H9 (cell line): ENCODE measurements at regions not wholly inside any gene's neighbourhood (a gene's known extent, or its start where the extent isn't known, plus 50 kb on each side); places are given as distances from the start of the nearest gene placed in this dataset.

Source experiments
- DNase-seq: peaks from one replicate; pipeline ENCODE4 v3.0.0-alpha.2; 2017
- H2AFZ ChIP-seq: one replicate; pipeline ENCODE4 v1.6.1; 2013; ENCODE audit warnings: mild to moderate bottlenecking, low read length, control low read depth, moderate library complexity
- H2AK5ac ChIP-seq: 2 replicates; pipeline ENCODE4 v1.6.1; 2013; ENCODE audit warnings: low read length, control low read depth, mixed read lengths; ENCODE audit not compliant: insufficient read length
- H2BK120ac ChIP-seq: one replicate; pipeline ENCODE4 v1.6.1; 2013; ENCODE audit warnings: low read depth, mild to moderate bottlenecking, low read length, control low read depth, inconsistent platforms; ENCODE audit not compliant: poor library complexity, severe bottlenecking
- H2BK12ac ChIP-seq: 2 replicates; pipeline ENCODE4 v1.6.1; 2013; ENCODE audit warnings: low read length, control low read depth, mixed read lengths, low read depth; ENCODE audit not compliant: insufficient read length
- H2BK15ac ChIP-seq: 2 replicates; pipeline ENCODE4 v1.6.1; 2013; ENCODE audit warnings: low read depth, low read length, control low read depth
- H2BK20ac ChIP-seq: one replicate; pipeline ENCODE4 v1.6.1; 2013; ENCODE audit warnings: low read depth, mild to moderate bottlenecking, low read length, control low read depth, inconsistent platforms; ENCODE audit not compliant: poor library complexity, severe bottlenecking
- H2BK5ac ChIP-seq: 2 replicates; pipeline ENCODE4 v1.6.1; 2013; ENCODE audit warnings: low read length, control low read depth, mixed read lengths; ENCODE audit not compliant: insufficient read length
- H3K14ac ChIP-seq: 2 replicates; pipeline ENCODE4 v1.6.1; 2013; ENCODE audit warnings: low read length, control low read depth; ENCODE audit not compliant: insufficient read depth
- H3K18ac ChIP-seq: 2 replicates; pipeline ENCODE4 v1.6.1; 2013; ENCODE audit warnings: low read depth, mild to moderate bottlenecking, mixed read lengths, low read length, control low read depth; ENCODE audit not compliant: insufficient read length
- H3K23ac ChIP-seq: 2 replicates; pipeline ENCODE4 v1.6.1; 2013; ENCODE audit warnings: low read length, control low read depth, mixed read lengths, low read depth; ENCODE audit not compliant: insufficient read length
- H3K23me2 ChIP-seq: 2 replicates; pipeline ENCODE4 v1.6.1; 2013; ENCODE audit warnings: low read depth, mild to moderate bottlenecking, mixed read lengths, low read length, control low read depth; ENCODE audit not compliant: insufficient read length, poor library complexity, severe bottlenecking
- H3K27ac ChIP-seq: 2 replicates; pipeline ENCODE4 v1.5.1; 2013; ENCODE audit warnings: low read length, control low read depth, mixed read lengths, low read depth; ENCODE audit not compliant: insufficient read length
- H3K27me3 ChIP-seq: 2 replicates; pipeline ENCODE4 v1.6.1; 2013; ENCODE audit warnings: low read length, control low read depth, inconsistent platforms; ENCODE audit not compliant: insufficient read depth
- H3K4ac ChIP-seq: 2 replicates; pipeline ENCODE4 v1.6.1; 2013; ENCODE audit warnings: low read depth, mild to moderate bottlenecking, control low read depth, inconsistent platforms, low read length, moderate library complexity
- H3K4me1 ChIP-seq: 2 replicates; pipeline ENCODE4 v1.6.1; 2013; ENCODE audit warnings: low read length, control low read depth, inconsistent platforms; ENCODE audit not compliant: insufficient read depth
- H3K4me2 ChIP-seq: 2 replicates; pipeline ENCODE4 v1.6.1; 2013; ENCODE audit warnings: low read length, control low read depth, mixed read lengths; ENCODE audit not compliant: insufficient read length, insufficient read depth
- H3K56ac ChIP-seq: 2 replicates; pipeline ENCODE4 v1.6.1; 2013; ENCODE audit warnings: low read depth, mild to moderate bottlenecking, mixed read lengths, low read length, control low read depth; ENCODE audit not compliant: insufficient read length
- H3K79me1 ChIP-seq: 2 replicates; pipeline ENCODE4 v1.6.1; 2013; ENCODE audit warnings: low read depth, mild to moderate bottlenecking, moderate library complexity, low read length, control low read depth, inconsistent platforms; ENCODE audit not compliant: insufficient read depth, poor library complexity, severe bottlenecking
- H3K79me2 ChIP-seq: 2 replicates; pipeline ENCODE4 v1.6.1; 2013; ENCODE audit warnings: low read length, control low read depth, inconsistent platforms; ENCODE audit not compliant: insufficient read depth
- H3K9ac ChIP-seq: 2 replicates; pipeline ENCODE4 v1.6.1; 2013; ENCODE audit warnings: low read length, control low read depth, mixed read lengths; ENCODE audit not compliant: insufficient read length; ENCODE audit errors: extremely low read depth
- H3K9me3 ChIP-seq: one replicate; pipeline ENCODE4 v1.6.1; 2013; ENCODE audit warnings: low read depth, low read length, inconsistent platforms; ENCODE audit not compliant: control insufficient read depth
- H3T11ph ChIP-seq: one replicate; pipeline ENCODE4 v1.6.1; 2013; ENCODE audit warnings: mild to moderate bottlenecking, low read length, control low read depth, inconsistent platforms
- H4K20me1 ChIP-seq: one replicate; pipeline ENCODE4 v1.6.1; 2013; ENCODE audit not compliant: control insufficient read depth, insufficient read length, insufficient read depth
- H4K5ac ChIP-seq: 2 replicates; pipeline ENCODE4 v1.6.1; 2013; ENCODE audit warnings: low read depth, mild to moderate bottlenecking, mixed read lengths, low read length, control low read depth; ENCODE audit not compliant: insufficient read length
- H4K8ac ChIP-seq: replicated peaks from 2 replicates; pipeline ENCODE4 v1.6.1; 2013; ENCODE audit warnings: low read length, control low read depth, mixed read lengths, low read depth; ENCODE audit not compliant: insufficient read length
- H4K91ac ChIP-seq: 2 replicates; pipeline ENCODE4 v1.6.1; 2013; ENCODE audit warnings: low read depth, mild to moderate bottlenecking, moderate library complexity, mixed read lengths, low read length, control low read depth; ENCODE audit not compliant: insufficient read length
- H3K27ac Mint-ChIP-seq, 3 experiments: 2 replicates in 2 of 3; 3 replicates in 1 of 3; pipeline ENCODE4 v1.8.0; 2020 to 2021; ENCODE audit warnings: mixed read lengths in 3 of 3, mild to moderate bottlenecking in 1 of 3, moderate library complexity in 1 of 3
- H3K27me3 Mint-ChIP-seq: 2 replicates; pipeline ENCODE4 v1.8.0; 2021; ENCODE audit warnings: low read depth, mild to moderate bottlenecking, moderate library complexity, mixed read lengths
- H3K36me3 Mint-ChIP-seq, 3 experiments: 2 replicates in 2 of 3; 3 replicates in 1 of 3; pipeline ENCODE4 v1.8.0; 2020 to 2021; ENCODE audit warnings: low read depth in 3 of 3, mixed read lengths in 3 of 3; ENCODE audit not compliant: insufficient read depth in 1 of 3
- H3K4me1 Mint-ChIP-seq, 2 experiments: 2 replicates each; pipeline ENCODE4 v1.8.0; 2020; ENCODE audit warnings: mixed read lengths in 2 of 2
- H3K4me3 Mint-ChIP-seq, 2 experiments: 2 replicates in 1 of 2; 3 replicates in 1 of 2; pipeline ENCODE4 v1.8.0; 2020 to 2021; ENCODE audit warnings: mild to moderate bottlenecking in 2 of 2, mixed read lengths in 2 of 2, moderate library complexity in 1 of 2
- H3K9me3 Mint-ChIP-seq, 2 experiments: 2 replicates in 1 of 2; 3 replicates in 1 of 2; pipeline ENCODE4 v1.8.0; 2020; ENCODE audit warnings: mild to moderate bottlenecking in 2 of 2, mixed read lengths in 2 of 2, moderate library complexity in 1 of 2
- CTCF ChIP-seq: fragments of 200-600 bp; sonication (generic); conservative IDR thresholded peaks from 3 replicates; pipeline ENCODE4 v1.8.0; 2021; ENCODE audit warnings: antibody characterized with exemption, mild to moderate bottlenecking
- WGBS: extraction: QIAGEN DNeasy Blood & Tissue Kit; methylation state at CpG from one replicate; pipeline ENCODE4 v1.1.7; 2013; ENCODE audit warnings: missing lambda C conversion rate, low lambda C conversion rate, mixed read lengths; ENCODE audit not compliant: insufficient read length; ENCODE audit errors: extremely low coverage; 5-methylcytosine and 5-hydroxymethylcytosine counted together

GRCh38 chr12:46670636-46671035 is 155.2 kb downstream of the SLC38A4 start:
- no peaks in the 10 kb centered on the region for H3K27me3 ChIP-seq
- no peak for DNase-seq
- H3K79me2 ChIP-seq, result no peaks in the 10 kb centered on the region
- TF ChIP-seq CTCF, result no peak
- Mint-ChIP-seq H3K27me3 (no peaks in the 10 kb centered on the region), H3K4me1 (peaks cover 36 to 40% of the 10 kb centered on the region in 2 experiments), H3K9me3 (peaks cover 16 to 30% of the 10 kb centered on the region in 2 experiments), H3K36me3 (peaks cover 23 to 32% (median 30%) of the 10 kb centered on the region in 3 experiments), H3K4me3 (no peak overlapping the region; a peak in 1 of 5 replicates), H3K27ac (peak overlapping the region; percentile 86 to 95 (median 91))
- H3K23ac ChIP-seq, result no peak overlapping the region
- H3K14ac ChIP-seq, result no peak overlapping the region
- no CpG with 5 or more reads among the region's 1 CpG for WGBS
- H3T11ph ChIP-seq, result no peak overlapping the region
- H2BK15ac ChIP-seq, result no peak overlapping the region
- H3K9ac ChIP-seq, result no peak overlapping the region
- H3K4me2 ChIP-seq, result no peak overlapping the region
- H2AK5ac ChIP-seq, result no peak overlapping the region
- H2AFZ ChIP-seq, result no peak overlapping the region
- peak overlapping the region; percentile 93 for H3K27ac ChIP-seq
- no peak overlapping the region for H4K91ac ChIP-seq
- no peaks in the 10 kb centered on the region for H3K23me2 ChIP-seq
- peaks cover 6% of the 10 kb centered on the region for H3K9me3 ChIP-seq
- H2BK120ac ChIP-seq, result no peak overlapping the region
- H4K20me1 ChIP-seq, result no peaks in the 10 kb centered on the region
- no peak overlapping the region for H2BK5ac ChIP-seq
- no peak overlapping the region for H3K18ac ChIP-seq
- no peak overlapping the region for H2BK12ac ChIP-seq
- no peaks in the 10 kb centered on the region for H3K79me1 ChIP-seq
- H3K56ac ChIP-seq, result no peak overlapping the region
- H3K4me1 ChIP-seq, result no peaks in the 10 kb centered on the region; the same call in 1 of the 2 replicates
- H3K4ac ChIP-seq, result no peak overlapping the region
- no peak overlapping the region for H2BK20ac ChIP-seq
- no peak overlapping the region for H4K5ac ChIP-seq
- H4K8ac ChIP-seq, result no peak overlapping the region
